ENCODE measurements at regions not wholly inside any gene's neighbourhood (a gene's known extent, or its start where the extent isn't known, plus 50 kb on each side); places are given as distances from the start of the nearest gene placed in this dataset.
"Not testable (repeated sequence)": the region's sequence is repeated elsewhere in the genome, so short reads cannot be mapped to it uniquely, and the experiment has no call there.

DNA sequence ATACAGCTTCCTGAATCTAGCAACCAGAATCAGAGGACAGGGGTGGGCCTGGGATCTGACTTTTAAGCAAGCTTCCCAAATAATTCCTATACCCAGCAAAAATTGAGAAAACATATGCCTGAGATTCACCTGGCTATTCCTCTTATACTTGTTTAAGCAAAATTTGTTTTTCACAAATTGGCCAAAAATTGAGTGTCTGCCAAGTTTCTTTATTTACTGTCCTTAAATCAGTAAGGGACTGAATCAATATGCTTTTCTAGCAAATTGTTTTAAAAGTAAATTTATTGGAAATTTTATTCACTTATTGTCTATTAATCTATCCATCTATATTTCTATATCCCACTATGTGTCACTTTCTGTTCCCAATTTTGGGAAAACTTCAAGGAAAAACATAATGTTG is 337.0 kb upstream of the ZNF804A start:
- FAIRE-seq = no peak

- FAIRE-seq = no peak
Measured at GRCh38 chr2:184261818-184262217, 336.5 kb upstream of the ZNF804A start.

- no peak for FAIRE-seq
Measured at GRCh38 chr2:184268900-184269477, 329.3 kb upstream of the ZNF804A start.

DNA sequence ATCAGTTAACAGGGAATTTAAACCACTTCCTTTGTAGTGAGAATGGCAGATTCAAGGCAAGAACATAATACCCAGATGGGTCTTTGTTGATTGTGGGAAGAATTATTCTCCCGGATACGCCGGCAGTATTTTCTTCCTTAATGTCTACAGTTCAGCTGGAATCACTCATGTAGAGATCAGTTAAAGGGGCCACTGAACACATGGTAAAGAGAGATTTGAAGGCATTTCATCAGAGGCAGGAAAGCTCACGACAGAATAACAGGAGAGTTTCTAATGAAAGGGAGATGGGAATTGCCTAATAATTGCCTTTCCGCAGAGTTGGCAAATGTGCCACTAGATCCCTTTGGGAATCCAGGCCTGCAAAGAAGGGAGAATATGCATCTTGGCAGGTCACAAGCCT is 327.7 kb upstream of the ZNF804A start:
- FAIRE-seq = no peak

DNA sequence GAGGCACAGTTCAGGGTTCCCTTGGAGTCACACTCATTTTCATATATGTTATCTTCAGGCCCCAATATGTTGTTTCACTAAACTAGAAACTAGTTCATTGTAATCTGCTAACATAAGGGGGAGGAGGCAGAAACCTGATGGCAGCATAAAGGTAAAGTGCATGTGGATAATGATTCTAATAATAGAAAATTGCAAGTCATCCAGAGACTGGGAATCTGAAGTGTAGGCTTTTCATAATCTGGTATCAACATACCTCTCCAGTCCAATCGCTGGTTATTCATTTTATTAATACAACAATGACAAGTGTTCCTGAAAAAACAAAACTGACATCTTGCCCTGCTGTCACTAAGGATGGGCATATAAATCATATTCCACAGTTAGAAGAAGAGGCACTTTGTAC is 326.3 kb upstream of the ZNF804A start:
- no peak for FAIRE-seq

DNA sequence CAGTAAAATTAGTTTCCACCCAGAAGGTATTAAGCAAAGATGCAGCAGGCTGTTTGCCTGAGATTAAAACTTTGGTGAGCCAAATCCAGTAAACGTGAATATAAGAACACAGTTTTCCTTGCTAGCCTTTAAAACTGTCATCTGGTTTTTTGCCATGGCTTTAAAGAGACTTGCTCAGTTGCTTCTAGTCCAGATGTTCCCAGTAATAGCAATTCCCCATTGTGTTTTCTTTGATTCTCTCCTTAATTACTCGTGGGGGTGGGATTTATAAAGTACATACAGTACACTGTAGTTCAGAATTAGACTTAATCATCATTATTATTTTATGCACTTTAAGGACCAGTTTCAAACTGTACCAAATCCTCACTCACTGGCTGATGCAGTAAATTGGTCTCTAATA is 303.5 kb upstream of the ZNF804A start:
- no peak for FAIRE-seq

GRCh38 chr2:184297085-184297484 is 301.2 kb upstream of the ZNF804A start:
- FAIRE-seq = no peak

DNA sequence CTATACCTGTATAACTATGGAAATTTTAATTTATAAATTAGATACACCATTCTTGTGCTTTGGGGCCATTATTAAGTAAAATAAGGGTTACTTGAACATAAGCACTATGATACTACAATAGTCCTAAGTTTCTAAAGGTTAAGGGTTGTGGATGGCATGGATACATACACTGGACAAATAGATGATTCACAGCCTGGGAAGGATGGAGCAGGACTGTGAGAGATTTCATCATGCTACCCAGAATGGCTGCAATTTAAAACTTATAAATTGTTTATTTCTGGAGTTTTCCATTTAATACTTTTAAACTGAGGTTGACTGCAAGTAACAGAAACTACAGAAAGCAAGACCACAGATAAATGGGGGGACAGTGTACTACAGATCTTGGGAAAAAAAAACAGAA is 295.8 kb upstream of the ZNF804A start:
- no peak for FAIRE-seq

DNA sequence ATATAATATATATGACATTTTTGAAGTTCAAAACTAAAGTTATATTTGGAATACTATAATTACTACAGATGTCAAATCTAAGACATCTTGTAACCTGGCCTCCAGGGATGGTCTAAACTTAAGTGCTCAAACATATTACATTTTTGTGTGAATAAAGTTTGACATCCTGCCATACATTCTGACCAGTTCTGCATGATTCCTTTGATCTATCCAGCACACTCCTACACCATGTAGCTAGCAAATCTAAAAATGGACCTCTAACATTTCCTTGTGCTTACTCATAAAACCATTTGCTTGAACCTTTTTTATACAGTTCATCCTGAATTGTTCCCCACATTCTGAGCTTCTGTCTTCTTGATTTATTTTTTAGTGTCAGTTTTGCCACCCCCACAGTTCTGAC is 294.3 kb upstream of the ZNF804A start:
- FAIRE-seq = no peak

DNA sequence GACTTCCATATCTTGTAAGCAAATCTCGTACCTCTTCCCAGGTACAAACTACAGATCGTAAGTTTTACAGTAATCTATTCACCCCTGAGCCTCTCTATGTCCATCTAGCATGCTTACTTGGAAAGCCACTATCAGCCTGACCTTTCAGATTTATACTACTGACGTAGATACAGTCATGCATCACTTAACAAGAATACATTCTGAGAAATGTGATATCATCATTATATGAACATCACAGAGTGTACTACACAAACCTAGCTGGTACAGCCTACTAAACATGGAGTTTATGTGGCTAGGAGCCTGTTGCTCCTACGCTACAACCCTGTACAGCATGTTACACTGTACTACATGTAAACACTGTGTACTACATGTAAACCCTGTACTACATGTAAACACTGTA is 293.2 kb upstream of the ZNF804A start:
- no peak for FAIRE-seq

- FAIRE-seq = no peak
Measured at GRCh38 chr2:184308706-184309105, 289.6 kb upstream of the ZNF804A start.

DNA sequence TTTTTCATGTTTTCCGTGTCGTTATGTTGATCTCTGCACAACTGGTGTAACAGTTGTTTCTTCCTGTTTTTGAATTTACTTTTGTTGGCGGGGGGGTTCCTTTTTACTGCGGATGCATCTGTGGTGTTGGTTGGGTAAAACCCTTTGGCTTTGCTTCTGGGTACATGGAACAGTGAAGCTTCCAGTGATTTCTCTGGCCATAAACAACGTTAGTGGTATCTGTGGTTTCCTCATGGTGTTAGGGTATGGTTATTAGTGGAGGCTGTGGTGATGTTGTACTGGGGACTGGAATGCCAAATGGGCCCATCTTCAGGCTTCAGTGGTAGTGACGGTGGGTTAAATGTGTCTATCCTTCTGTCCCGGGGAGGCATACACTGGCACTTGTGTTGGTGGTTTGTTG is 285.4 kb upstream of the ZNF804A start:
- FAIRE-seq = no peak

DNA sequence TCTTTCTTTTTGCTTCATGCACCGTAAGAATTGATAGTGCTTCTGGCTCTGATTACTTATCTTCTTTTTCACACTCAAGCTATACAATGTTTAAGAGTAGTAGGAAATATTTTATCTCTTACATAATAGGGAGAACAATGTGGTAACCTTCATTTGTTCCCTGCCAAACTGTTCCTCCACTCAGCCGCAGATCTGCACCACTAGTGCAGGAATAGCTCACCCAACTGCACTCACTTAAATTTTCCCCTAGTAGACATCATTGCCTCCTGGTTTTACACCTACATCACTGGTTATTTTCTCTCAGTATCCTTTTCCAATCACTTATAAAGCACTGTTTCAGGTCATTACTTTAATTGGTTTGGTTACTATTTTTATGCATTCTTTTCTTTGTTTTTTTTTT is 283.5 kb upstream of the ZNF804A start:
- no peak for FAIRE-seq

- FAIRE-seq = no peak
Measured at GRCh38 chr2:184316921-184317320, 281.4 kb upstream of the ZNF804A start.

DNA sequence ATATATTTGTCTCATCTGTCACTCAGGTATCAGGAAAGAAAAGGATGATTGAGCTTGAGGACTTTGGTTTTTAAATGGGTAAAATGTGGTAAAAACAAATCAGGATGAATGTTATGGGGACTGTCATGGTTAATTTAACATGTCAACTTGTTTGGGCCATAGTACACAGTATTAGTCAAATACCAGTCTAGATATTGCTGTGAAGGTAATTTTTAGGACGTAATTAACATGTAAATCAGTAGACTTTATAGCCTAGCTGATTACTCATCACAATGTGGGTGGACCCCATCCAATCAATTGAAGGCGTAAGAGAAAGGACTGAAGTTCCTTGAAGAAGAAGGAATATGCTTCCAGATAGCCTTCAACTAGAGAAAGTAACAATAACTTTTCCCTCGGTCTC is 275.7 kb upstream of the ZNF804A start:
- FAIRE-seq = no peak

GRCh38 chr2:184326066-184326465 is 272.3 kb upstream of the ZNF804A start:
- FAIRE-seq = no peak

- FAIRE-seq = not testable (repeated sequence)
Measured at GRCh38 chr2:184327805-184328204, 270.5 kb upstream of the ZNF804A start.

DNA sequence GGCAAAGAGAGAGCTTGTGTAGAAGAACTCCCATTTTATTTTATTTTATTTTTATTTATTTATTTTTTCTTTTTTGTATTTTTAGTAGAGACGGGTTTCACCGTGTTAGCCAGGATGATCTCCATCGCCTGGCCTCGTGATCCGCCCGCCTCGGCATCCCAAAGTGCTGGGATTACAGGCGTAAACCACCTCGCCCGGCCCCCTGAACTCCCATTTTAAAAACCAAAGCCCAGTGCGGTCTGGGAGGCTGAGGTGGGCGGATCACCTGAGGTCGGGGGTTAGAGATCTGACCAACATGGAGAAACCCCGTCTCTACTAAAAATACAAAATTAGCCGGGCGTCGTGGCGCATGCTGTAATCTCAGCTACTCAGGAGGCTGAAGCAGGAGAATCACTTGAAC is 267.8 kb upstream of the ZNF804A start:
- FAIRE-seq = not testable (repeated sequence)

GRCh38 chr2:184336688-184337087 is 261.6 kb upstream of the ZNF804A start:
- no peak for FAIRE-seq

- FAIRE-seq = no peak
Measured at GRCh38 chr2:184338771-184339170, 259.6 kb upstream of the ZNF804A start.

GRCh38 chr2:184339966-184340365 is 258.4 kb upstream of the ZNF804A start:
- FAIRE-seq = no peak

GRCh38 chr2:184346338-184346862 is 251.9 kb upstream of the ZNF804A start:
- no peak for FAIRE-seq

- FAIRE-seq = no peak
Measured at GRCh38 chr2:184351126-184351525, 247.2 kb upstream of the ZNF804A start.

- FAIRE-seq = no peak
Measured at GRCh38 chr2:184357033-184357432, 241.3 kb upstream of the ZNF804A start.

DNA sequence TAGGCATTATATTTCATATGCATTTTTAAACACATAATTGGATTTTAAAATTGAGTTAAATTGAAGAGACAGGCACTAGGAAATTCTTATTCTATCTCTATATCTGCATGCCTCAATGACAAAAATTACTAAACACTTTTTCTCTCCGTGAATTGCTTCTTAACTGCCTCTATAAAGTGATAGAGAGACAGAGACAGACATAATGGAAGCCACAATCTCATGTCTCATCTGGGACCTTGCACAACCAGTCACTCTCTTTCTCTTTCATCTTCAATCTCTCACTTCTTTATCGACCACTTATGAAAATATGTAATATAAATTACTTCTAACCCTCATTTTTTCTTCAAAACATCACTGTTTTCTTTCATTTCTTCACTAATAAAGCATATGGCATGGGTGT is 238.9 kb upstream of the ZNF804A start:
- FAIRE-seq = no peak
